Ovary (tissue), 3 donors: ENCODE measurements at regions not wholly inside any gene's neighbourhood (a gene's known extent, or its start where the extent isn't known, plus 50 kb on each side); places are given as distances from the start of the nearest gene placed in this dataset.

Source experiments
- EP300 ChIP-seq: sonication (generic); formaldehyde crosslinking; IDR thresholded peaks from one replicate; pipeline ENCODE4 v1.6.1; 2017; ENCODE audit warnings: antibody characterized with exemption
- POLR2A ChIP-seq: fragments of 450-650 bp; IDR thresholded peaks from one replicate; pipeline ENCODE4 v1.6.1; 2017; ENCODE audit warnings: antibody characterized with exemption, mild to moderate bottlenecking, moderate library complexity
- TF ChIP-seq, protein P1 (sequence below), 3 donors: fragments of 450-650 bp in 2 of 3; fragments of 200-600 bp in 1 of 3; IDR thresholded peaks; one replicate each; pipeline versions ENCODE4 v1.5.1 to v1.8.0; 2016 to 2022; ENCODE audit warnings: antibody characterized with exemption in 3 of 3, mild to moderate bottlenecking in 1 of 3
- donor health status: DM: no; HTN: no; CAD: no.

DNA sequence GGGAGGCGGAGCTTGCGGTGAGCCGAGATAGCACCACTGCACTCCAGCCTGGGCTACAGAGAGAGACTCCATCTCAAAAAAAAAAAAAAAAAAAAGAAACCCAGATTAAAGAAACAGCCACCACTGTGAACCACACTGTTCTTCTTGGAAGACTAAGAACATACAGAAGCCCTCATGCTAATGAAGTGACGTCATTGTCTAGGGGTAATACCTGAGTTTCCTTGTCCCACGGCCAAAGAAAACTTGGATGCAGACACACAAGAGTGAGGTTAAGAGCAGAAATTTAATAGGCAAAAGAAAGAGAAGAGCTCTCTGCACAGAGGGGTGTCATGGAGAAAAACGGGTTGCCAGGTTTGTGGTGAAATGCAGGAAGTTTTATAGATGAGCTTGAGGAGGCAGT lies 691.6 kb downstream of the NLGN4X start:
- TF ChIP-seq POLR2A (no peak), EP300 (no peak)
- TF ChIP-seq, protein P1, sequence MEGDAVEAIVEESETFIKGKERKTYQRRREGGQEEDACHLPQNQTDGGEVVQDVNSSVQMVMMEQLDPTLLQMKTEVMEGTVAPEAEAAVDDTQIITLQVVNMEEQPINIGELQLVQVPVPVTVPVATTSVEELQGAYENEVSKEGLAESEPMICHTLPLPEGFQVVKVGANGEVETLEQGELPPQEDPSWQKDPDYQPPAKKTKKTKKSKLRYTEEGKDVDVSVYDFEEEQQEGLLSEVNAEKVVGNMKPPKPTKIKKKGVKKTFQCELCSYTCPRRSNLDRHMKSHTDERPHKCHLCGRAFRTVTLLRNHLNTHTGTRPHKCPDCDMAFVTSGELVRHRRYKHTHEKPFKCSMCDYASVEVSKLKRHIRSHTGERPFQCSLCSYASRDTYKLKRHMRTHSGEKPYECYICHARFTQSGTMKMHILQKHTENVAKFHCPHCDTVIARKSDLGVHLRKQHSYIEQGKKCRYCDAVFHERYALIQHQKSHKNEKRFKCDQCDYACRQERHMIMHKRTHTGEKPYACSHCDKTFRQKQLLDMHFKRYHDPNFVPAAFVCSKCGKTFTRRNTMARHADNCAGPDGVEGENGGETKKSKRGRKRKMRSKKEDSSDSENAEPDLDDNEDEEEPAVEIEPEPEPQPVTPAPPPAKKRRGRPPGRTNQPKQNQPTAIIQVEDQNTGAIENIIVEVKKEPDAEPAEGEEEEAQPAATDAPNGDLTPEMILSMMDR (IDR thresholded peaks at IDR 0.05), result no peak
